ENCODE measurements at regions not wholly inside any gene's neighbourhood (a gene's known extent, or its start where the extent isn't known, plus 50 kb on each side); places are given as distances from the start of the nearest gene placed in this dataset.

DNA sequence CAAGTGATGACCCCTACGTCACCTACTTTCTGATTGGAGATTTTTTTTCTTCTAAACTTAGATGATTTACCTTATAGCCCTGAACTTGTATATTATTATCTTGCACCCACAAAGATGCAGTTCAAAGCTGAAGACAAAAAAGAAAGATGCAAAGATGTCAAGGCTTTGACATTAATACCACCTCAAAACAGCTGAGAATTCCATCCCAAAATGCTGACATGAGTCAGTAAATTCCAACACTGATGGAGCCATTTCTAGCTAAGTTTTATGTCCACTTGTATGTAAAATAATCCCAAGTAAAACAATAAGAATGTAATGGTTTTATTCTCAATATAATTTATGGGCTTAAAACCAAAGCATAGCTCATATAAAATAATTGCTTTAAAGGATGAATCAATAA, 91.5 kb upstream of the CDH9 start:
- TF ChIP-seq, protein P1, sequence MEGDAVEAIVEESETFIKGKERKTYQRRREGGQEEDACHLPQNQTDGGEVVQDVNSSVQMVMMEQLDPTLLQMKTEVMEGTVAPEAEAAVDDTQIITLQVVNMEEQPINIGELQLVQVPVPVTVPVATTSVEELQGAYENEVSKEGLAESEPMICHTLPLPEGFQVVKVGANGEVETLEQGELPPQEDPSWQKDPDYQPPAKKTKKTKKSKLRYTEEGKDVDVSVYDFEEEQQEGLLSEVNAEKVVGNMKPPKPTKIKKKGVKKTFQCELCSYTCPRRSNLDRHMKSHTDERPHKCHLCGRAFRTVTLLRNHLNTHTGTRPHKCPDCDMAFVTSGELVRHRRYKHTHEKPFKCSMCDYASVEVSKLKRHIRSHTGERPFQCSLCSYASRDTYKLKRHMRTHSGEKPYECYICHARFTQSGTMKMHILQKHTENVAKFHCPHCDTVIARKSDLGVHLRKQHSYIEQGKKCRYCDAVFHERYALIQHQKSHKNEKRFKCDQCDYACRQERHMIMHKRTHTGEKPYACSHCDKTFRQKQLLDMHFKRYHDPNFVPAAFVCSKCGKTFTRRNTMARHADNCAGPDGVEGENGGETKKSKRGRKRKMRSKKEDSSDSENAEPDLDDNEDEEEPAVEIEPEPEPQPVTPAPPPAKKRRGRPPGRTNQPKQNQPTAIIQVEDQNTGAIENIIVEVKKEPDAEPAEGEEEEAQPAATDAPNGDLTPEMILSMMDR (IDR thresholded peaks at IDR 0.05) = no peak
- TF ChIP-seq POLR2A (IDR thresholded peaks at IDR 0.05) = no peak

All from body of pancreas (tissue), 4 donors.